Type B pancreatic cell (in vitro differentiated cells): ENCODE measurements at regions not wholly inside any gene's neighbourhood (a gene's known extent, or its start where the extent isn't known, plus 50 kb on each side); places are given as distances from the start of the nearest gene placed in this dataset.

Experiments
- DNase-seq: peaks from one replicate; pipeline ENCODE4 v3.0.0; 2021; ENCODE audit warnings: mixed read lengths; ENCODE audit not compliant: unreplicated experiment; ENCODE audit errors: extremely low spot score
- H3K27ac Mint-ChIP-seq: 2 replicates; pipeline ENCODE4 v1.8.0; 2021; ENCODE audit warnings: mild to moderate bottlenecking, mixed read lengths
- H3K27me3 Mint-ChIP-seq: 2 replicates; pipeline ENCODE4 v1.8.0; 2021; ENCODE audit warnings: mixed read lengths
- H3K36me3 Mint-ChIP-seq: 2 replicates; pipeline ENCODE4 v1.8.0; 2021; ENCODE audit warnings: mixed read lengths
- H3K4me1 Mint-ChIP-seq: one replicate; pipeline ENCODE4 v1.8.0; 2021; ENCODE audit warnings: mixed read lengths; ENCODE audit not compliant: unreplicated experiment
- H3K4me3 Mint-ChIP-seq: 2 replicates; pipeline ENCODE4 v1.8.0; 2021; ENCODE audit warnings: mild to moderate bottlenecking, mixed read lengths
- H3K9me3 Mint-ChIP-seq: 2 replicates; pipeline ENCODE4 v1.8.0; 2021; ENCODE audit warnings: mixed read lengths
- TF ChIP-seq, protein P1 (sequence below): fragments of 200-600 bp; sonication (generic); conservative IDR thresholded peaks from 2 replicates; pipeline ENCODE4 v1.5.0; 2021; ENCODE audit warnings: antibody characterized with exemption, mild to moderate bottlenecking

DNA sequence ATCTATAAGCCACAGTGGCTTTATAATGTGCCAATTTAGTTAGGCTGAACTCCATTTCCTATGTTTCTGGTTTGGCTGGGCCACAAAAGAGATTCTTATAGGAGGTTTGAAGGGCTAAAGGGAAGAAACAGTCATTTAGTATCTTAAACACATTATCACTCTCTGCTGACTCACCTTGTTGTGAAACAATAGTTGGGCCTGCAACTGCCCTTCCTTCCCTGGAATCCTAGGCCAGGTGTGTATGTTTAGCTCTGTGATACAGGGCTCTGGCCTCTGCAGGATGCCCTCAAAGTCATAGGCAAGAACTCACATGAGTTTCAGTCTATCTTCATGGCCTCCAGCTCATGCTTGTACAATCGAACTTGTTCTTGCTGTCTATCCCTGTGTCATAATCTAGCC is 400.0 kb upstream of the CELF4 start:
- Mint-ChIP-seq H3K9me3 (peaks cover 5% of the 10 kb centered on the region), H3K36me3 (no peaks in the 10 kb centered on the region), H3K27ac (no peak overlapping the region), H3K27me3 (no peaks in the 10 kb centered on the region), H3K4me1 (no peaks in the 10 kb centered on the region), H3K4me3 (no peak overlapping the region)
- TF ChIP-seq, protein P1, sequence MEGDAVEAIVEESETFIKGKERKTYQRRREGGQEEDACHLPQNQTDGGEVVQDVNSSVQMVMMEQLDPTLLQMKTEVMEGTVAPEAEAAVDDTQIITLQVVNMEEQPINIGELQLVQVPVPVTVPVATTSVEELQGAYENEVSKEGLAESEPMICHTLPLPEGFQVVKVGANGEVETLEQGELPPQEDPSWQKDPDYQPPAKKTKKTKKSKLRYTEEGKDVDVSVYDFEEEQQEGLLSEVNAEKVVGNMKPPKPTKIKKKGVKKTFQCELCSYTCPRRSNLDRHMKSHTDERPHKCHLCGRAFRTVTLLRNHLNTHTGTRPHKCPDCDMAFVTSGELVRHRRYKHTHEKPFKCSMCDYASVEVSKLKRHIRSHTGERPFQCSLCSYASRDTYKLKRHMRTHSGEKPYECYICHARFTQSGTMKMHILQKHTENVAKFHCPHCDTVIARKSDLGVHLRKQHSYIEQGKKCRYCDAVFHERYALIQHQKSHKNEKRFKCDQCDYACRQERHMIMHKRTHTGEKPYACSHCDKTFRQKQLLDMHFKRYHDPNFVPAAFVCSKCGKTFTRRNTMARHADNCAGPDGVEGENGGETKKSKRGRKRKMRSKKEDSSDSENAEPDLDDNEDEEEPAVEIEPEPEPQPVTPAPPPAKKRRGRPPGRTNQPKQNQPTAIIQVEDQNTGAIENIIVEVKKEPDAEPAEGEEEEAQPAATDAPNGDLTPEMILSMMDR, result no peak
- no peak for DNase-seq

GRCh38 chr18:37964885-37965571 is 399.4 kb upstream of the CELF4 start:
- H3K4me3 Mint-ChIP-seq, result no peak overlapping the region
- H3K36me3 Mint-ChIP-seq, result no peaks in the 10 kb centered on the region
- H3K9me3 Mint-ChIP-seq, result peaks cover 7% of the 10 kb centered on the region
- TF ChIP-seq, protein P1, result no peak
- no peaks in the 10 kb centered on the region for H3K4me1 Mint-ChIP-seq
- DNase-seq, result no peak
- no peaks in the 10 kb centered on the region for H3K27me3 Mint-ChIP-seq
- no peak overlapping the region for H3K27ac Mint-ChIP-seq

- Mint-ChIP-seq H3K9me3 (peaks cover 7% of the 10 kb centered on the region), H3K27me3 (no peaks in the 10 kb centered on the region), H3K4me3 (no peak overlapping the region)
These were observed 398.2 kb upstream of the CELF4 start for GRCh38 chr18:37963837-37964236.

GRCh38 chr18:37962316-37962966 is 396.8 kb upstream of the CELF4 start:
- no peaks in the 10 kb centered on the region for H3K27me3 Mint-ChIP-seq
- no peak overlapping the region for H3K4me3 Mint-ChIP-seq
- no peak overlapping the region for H3K27ac Mint-ChIP-seq
- H3K9me3 Mint-ChIP-seq, result peaks cover 7% of the 10 kb centered on the region
- TF ChIP-seq, protein P1, result no peak
- H3K4me1 Mint-ChIP-seq, result no peaks in the 10 kb centered on the region
- H3K36me3 Mint-ChIP-seq, result no peaks in the 10 kb centered on the region
- no peak for DNase-seq

More at GRCh38 chr18:37963837-37964236, 398.2 kb upstream of the CELF4 start:
- no peaks in the 10 kb centered on the region for H3K4me1 Mint-ChIP-seq
- TF ChIP-seq, protein P1, result no peak
- DNase-seq, result no peak
- no peaks in the 10 kb centered on the region for H3K36me3 Mint-ChIP-seq
- no peak overlapping the region for H3K27ac Mint-ChIP-seq

DNA sequence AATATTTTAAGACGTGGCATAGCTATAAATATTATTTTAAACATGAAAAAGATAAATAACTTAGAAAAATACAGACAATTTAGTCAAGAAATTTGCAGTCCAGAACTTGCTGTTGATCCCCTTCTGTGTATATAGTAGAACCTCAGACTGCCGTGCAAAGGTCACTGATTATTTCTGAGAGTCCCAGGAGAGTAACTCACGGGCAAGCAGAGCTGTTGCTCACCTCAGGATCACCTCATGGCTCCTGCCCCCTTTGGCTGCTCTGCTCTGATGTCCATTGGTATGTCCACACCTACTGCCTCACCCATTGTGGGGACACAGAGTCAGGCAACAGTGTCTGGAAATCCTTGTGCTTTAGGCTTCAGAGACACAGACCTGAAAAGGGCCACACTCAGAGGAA is 392.9 kb upstream of the CELF4 start:
- no peak for DNase-seq
- no peak overlapping the region for H3K27ac Mint-ChIP-seq
- TF ChIP-seq, protein P1, result no peak
- no peaks in the 10 kb centered on the region for H3K36me3 Mint-ChIP-seq
- peaks cover 12% of the 10 kb centered on the region for H3K9me3 Mint-ChIP-seq
- no peaks in the 10 kb centered on the region for H3K4me1 Mint-ChIP-seq
- no peaks in the 10 kb centered on the region for H3K27me3 Mint-ChIP-seq
- no peak overlapping the region for H3K4me3 Mint-ChIP-seq
